Mucosa of rectum (tissue), 2 donors: ENCODE measurements at regions not wholly inside any gene's neighbourhood (a gene's known extent, or its start where the extent isn't known, plus 50 kb on each side); places are given as distances from the start of the nearest gene placed in this dataset.
"Not testable (repeated sequence)": the region's sequence is repeated elsewhere in the genome, so short reads cannot be mapped to it uniquely, and the experiment has no call there.

ENCODE experiments used
- H3K27ac ChIP-seq, 2 donors: one replicate each; pipeline ENCODE4 v1.7.0; 2013; ENCODE audit warnings: inconsistent platforms in 2 of 2, low read depth in 2 of 2, low read length in 2 of 2
- H3K27me3 ChIP-seq, 2 donors: one replicate each; pipeline ENCODE4 v1.7.0; 2013; ENCODE audit warnings: low read length in 2 of 2; ENCODE audit not compliant: control insufficient read depth in 2 of 2, insufficient read depth in 2 of 2
- H3K36me3 ChIP-seq, 2 donors: one replicate each; pipeline ENCODE4 v1.7.0; 2013; ENCODE audit warnings: low read length in 2 of 2; ENCODE audit not compliant: control insufficient read depth in 2 of 2, insufficient read depth in 2 of 2
- H3K4me1 ChIP-seq, 2 donors: one replicate each; pipeline ENCODE4 v1.7.0; 2013; ENCODE audit warnings: low read length in 2 of 2, mild to moderate bottlenecking in 1 of 2; ENCODE audit not compliant: control insufficient read depth in 2 of 2, insufficient read depth in 2 of 2
- H3K4me3 ChIP-seq, 2 donors: one replicate each; pipeline ENCODE4 v1.7.0; 2013; ENCODE audit warnings: low read length in 2 of 2
- H3K9ac ChIP-seq, 2 donors: one replicate each; pipeline ENCODE4 v1.7.0; 2013; ENCODE audit warnings: low read length in 2 of 2, low read depth in 1 of 2, mild to moderate bottlenecking in 1 of 2
- H3K9me3 ChIP-seq, 2 donors: one replicate each; pipeline ENCODE4 v1.7.0; 2013; ENCODE audit warnings: low read length in 2 of 2; ENCODE audit not compliant: control insufficient read depth in 2 of 2
- donor health status: healthy.
- donor health status: Normal muscosa, but diverticular disease.

- no peaks in the 10 kb centered on the region for H3K36me3 ChIP-seq
- H3K27ac ChIP-seq, result no peak overlapping the region
- H3K27me3 ChIP-seq, result no peaks in the 10 kb centered on the region
- no peak overlapping the region for H3K9ac ChIP-seq
- no peaks in the 10 kb centered on the region for H3K4me1 ChIP-seq
- H3K9me3 ChIP-seq, result no peaks in the 10 kb centered on the region
- no peak overlapping the region for H3K4me3 ChIP-seq
Measured at GRCh38 chr15:24823473-24823872, 131.3 kb upstream of the SNRPN start.

DNA sequence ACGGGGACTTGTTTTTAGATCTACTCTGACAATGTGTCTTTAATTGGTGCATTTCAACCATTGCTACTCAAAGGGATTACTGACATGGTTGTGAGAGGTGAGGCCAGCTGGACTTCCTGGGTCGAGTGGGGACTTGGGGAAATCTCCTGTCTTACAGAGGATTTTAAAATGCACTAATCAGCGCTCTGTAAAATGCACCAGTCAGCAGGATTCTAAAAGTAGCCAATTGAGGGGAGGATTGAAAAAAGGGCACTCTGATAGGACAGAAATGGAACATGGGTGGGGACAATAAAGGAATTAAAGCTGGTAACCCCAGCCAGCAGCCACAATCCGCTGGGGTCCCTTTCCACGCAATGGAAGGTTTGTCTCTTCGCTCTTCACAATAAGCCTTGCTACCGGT lies 122.5 kb upstream of the SNRPN start:
- no peaks in the 10 kb centered on the region for H3K27me3 ChIP-seq
- H3K9me3 ChIP-seq, result no peaks in the 10 kb centered on the region
- no peak overlapping the region for H3K27ac ChIP-seq
- H3K4me3 ChIP-seq, result no peak overlapping the region
- H3K9ac ChIP-seq, result no peak overlapping the region
- H3K36me3 ChIP-seq, result no peaks in the 10 kb centered on the region
- H3K4me1 ChIP-seq, result no peaks in the 10 kb centered on the region

DNA sequence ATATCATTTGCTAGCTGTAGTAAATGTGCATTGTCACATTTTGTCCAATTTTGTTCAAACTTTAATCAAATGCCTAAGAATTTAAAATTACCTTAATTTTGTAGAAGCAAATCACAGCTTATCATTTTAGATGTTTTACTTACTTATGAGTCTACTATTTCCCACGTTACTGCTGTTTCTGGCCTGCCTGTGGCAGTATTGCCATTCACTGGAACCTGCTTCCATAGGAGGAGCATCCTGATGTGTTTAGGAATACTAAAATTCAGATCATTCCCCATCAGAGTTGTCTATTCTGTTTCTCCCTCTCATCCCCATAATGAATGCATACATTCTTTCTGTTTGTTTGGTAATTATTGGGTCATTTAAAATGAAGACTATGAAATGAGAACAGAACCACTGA lies 119.5 kb upstream of the SNRPN start:
- Histone ChIP-seq H3K4me3 (no peak overlapping the region), H3K9ac (no peak overlapping the region), H3K4me1 (no peaks in the 10 kb centered on the region), H3K27ac (no peak overlapping the region), H3K27me3 (no peaks in the 10 kb centered on the region), H3K9me3 (peaks cover 2 to 3% of the 10 kb centered on the region in 2 donors), H3K36me3 (no peaks in the 10 kb centered on the region)

DNA sequence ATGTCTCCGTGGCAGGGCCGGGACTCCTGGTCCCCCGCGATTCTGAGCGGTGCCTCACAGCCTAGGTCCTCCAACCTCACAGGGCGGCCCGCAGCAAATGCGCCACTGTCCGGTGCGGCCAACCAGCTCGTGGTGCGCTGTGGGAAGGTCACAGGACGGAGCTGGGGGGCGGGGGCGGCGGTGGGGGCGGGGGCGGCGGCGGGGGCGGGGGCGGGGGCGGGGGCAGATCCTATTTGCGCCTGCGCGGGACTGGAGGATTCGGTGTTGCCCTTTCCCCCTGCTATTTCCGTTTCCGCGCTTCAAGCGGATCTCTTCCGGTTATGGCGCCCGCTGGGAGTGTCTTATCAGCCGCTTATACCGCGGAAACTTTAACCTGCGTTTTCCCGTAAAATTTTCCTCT lies 106.7 kb upstream of the SNRPN start:
- Histone ChIP-seq H3K36me3 (no peaks in the 10 kb centered on the region), H3K9me3 (peaks cover 2 to 8% of the 10 kb centered on the region in 2 donors), H3K4me1 (no peaks in the 10 kb centered on the region), H3K4me3 (no peak overlapping the region), H3K9ac (no peak overlapping the region), H3K27me3 (no peaks in the 10 kb centered on the region), H3K27ac (no peak overlapping the region)

DNA sequence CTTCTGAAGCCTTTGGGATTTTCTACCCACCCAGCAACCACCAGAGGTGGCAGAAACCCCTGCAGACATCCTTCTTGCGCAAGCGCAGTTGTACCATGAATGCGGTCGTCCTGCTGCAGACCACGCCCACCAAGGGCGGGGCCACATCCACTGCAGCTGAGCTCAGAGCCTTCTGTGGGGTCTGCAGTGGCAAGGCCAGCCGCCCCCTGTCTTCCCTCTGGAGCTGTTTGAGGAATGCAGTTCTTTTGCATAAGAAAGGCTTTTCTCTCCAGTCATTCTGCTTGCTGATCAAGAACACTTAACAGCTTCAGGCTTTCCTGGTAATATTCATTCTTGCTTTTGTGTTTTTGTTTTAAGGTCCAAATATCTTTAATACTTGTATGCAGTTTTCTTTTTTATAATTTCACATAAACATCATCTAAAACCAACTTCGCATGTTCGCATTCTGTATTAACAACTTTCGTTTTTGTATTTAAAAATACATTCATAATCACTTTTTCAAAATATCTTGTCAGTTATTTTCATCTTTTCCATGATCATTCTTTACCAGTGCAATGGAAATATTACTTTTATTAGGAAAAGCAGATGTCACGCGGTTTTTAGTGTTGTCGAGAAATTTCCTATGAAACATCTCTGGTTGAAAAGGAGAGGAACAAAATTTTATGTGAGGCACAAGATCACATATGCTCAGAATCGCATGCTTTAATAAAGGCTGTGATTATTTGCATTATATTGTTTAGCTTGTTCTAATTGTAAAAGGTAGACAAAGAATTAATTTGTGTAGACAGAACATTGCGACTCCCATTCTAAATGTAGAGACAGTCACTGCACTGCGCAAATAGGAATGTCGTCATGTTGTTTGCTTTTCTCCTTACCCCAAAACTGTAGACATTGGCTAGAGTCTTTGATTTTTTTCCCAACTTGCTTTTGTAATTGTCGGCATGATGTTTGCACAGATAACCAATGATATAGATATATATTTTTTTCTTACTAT lies 98.1 kb upstream of the SNRPN start:
- Histone ChIP-seq H3K4me1 (no peaks in the 10 kb centered on the region), H3K27ac (no peak overlapping the region), H3K9me3 (peaks cover 4% of the 10 kb centered on the region in 2 donors), H3K27me3 (no peaks in the 10 kb centered on the region), H3K9ac (no peak overlapping the region), H3K4me3 (no peak overlapping the region), H3K36me3 (no peaks in the 10 kb centered on the region)

DNA sequence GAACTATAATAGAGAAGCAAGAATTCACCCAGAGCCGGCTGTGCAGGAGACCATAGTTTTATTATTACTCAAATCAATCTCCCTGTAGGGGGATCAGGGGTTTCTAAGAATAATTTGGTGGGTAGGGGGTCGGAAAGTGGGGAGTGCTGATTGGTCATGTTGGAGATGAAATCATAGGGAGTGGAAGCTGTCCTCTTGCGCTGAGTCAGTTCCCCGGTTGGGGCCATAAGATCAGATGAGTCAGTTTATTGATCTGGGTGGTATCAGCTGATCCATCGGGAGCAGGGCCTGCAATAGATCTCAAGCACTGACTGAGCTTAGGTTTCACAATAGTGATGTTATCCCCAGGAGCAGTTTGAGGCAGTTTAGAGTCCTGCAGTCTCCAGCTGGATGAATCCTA lies 97.0 kb upstream of the SNRPN start:
- Histone ChIP-seq H3K27me3 (no peaks in the 10 kb centered on the region), H3K4me3 (no peak overlapping the region), H3K9ac (no peak overlapping the region), H3K4me1 (no peaks in the 10 kb centered on the region), H3K27ac (no peak overlapping the region), H3K36me3 (no peaks in the 10 kb centered on the region), H3K9me3 (peaks cover 4% of the 10 kb centered on the region in 2 donors)

GRCh38 chr15:24858183-24858582 lies 96.6 kb upstream of the SNRPN start:
- not testable (repeated sequence) for H3K4me3 ChIP-seq, H3K36me3 ChIP-seq, H3K9ac ChIP-seq, H3K9me3 ChIP-seq, H3K27me3 ChIP-seq, H3K27ac ChIP-seq, H3K4me1 ChIP-seq

GRCh38 chr15:24858737-24859601 lies 95.8 kb upstream of the SNRPN start:
- H3K9me3 ChIP-seq, result peaks cover 4% of the 10 kb centered on the region in 2 donors
- H3K4me1 ChIP-seq, result no peaks in the 10 kb centered on the region
- no peak overlapping the region for H3K27ac ChIP-seq
- no peaks in the 10 kb centered on the region for H3K36me3 ChIP-seq
- no peaks in the 10 kb centered on the region for H3K27me3 ChIP-seq
- H3K4me3 ChIP-seq, result no peak overlapping the region
- no peak overlapping the region for H3K9ac ChIP-seq

DNA sequence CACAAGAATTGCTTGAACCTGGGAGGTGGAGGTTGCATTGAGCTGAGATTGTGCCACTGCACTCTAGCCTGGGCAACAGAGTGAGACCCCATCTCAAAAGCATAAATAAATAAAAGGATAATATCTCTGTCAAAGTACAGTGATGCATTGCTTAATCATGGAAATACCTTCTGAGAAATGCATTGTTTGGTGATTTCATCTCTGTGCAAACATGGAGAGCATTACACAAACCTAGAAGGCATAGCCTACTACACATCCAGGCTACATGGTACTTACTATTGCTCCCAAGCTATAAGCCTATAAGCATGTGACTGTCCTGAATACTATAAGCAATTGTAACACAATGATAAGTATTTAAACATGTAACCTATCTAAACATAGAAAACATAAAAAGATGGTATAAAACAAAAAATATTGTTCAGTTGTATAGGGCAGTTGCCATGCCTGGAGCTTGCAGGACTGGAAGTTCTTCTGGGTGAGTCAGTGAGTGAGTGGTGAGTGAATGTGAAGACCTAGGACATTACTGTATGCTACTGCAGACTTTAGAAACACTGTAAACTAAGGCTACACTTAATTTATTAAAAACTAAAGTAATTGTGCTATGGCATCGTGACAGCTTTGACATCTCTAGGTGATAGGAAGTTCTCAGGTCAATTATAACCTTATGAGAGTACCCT lies 93.6 kb upstream of the SNRPN start:
- Histone ChIP-seq H3K27me3 (no peaks in the 10 kb centered on the region), H3K4me1 (no peaks in the 10 kb centered on the region), H3K27ac (no peak overlapping the region), H3K4me3 (no peak overlapping the region), H3K36me3 (no peaks in the 10 kb centered on the region), H3K9ac (no peak overlapping the region), H3K9me3 (peaks cover 2 to 4% of the 10 kb centered on the region in 2 donors)
